Activated CD4-positive, alpha-beta T cell treated with anti-CD3 and anti-CD28 coated beads, Interleukin-2, Interleukin-6, amounts not matched to agents 100 ng/mL and 50 ng/mL, durations not matched to agents 16 hours and 8 hours (primary cell): ENCODE measurements at regions not wholly inside any gene's neighbourhood (a gene's known extent, or its start where the extent isn't known, plus 50 kb on each side); places are given as distances from the start of the nearest gene placed in this dataset.
A peak's percentile ranks its signal among the peaks of the same experiment; 100 is the strongest.

Experiments
- DNase-seq: peaks from one replicate; pipeline ENCODE4 v3.0.0-alpha.2; 2020

DNA sequence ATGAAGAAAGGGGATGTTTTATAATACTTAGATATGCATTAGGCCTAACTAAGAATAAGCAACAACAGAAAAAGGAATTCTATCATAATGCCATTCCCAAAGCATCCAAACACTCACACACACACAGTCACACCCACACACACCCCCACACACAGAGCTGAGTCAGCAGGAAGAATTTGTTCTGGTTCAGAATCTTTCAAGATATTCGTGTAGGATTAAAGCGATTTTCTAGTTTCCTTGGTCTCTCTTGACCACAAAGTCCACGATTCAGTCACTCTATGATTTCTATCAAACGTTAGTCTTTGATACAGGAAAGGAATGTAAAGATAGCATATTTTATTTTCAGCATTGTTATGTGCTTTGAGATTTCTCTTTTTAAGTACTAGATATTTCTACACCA is 382.6 kb upstream of the DCN start:
- DNase-seq: peak; percentile 9

DNA sequence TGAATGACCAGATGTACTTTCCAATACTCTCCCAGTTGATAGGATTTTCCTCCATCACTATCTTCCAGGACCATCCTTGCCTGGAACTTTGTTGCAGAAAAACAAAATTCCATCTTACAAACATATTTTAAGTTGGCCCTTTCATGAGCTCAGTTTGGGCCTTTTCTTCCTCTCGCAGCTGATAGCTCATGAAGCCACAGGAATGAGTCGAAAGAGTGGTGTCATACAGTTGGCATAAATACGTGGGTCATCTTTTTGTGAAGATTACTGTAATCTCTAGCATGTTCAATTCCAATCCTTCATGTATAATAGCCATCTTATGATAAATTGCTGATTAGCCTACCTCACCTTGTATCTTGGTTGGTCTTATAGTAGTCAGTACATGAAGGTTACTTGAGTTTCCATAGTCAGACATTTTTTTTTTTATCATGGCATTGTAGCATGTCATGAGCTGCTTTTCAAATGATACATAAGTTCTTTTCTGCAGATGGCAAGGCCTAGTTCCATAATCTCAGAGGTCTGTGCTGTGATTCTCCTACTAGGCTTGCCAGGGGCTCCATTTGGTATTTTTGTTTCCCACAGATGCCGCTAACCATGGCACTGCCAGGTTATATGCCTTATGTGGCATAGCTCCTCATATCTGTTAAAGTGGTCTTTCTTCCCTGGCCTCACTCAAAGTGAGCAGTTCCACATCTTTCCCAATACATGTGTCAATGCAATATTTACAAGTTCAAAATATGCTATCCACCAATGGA is 380.6 kb upstream of the DCN start:
- DNase-seq: no peak

DNA sequence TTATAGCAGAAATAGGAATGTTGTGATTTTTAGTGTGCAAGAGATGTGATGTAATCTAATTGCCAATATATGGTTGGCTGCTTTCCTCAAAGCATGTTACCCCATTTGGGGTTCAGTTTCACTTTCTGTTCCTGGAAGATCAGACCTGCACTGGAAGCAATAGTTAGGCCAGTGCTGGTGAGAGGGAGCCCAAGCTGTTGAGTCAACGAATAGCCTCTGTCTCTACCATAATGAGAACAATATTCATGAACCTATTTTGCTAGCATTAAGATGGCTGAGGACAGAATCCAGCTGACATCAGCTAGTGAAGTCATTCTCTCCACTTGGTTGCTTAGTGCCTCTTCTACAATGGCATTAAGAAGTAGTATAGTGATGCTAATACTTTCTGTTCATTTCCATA is 379.9 kb upstream of the DCN start:
- peak; percentile 12 for DNase-seq

DNA sequence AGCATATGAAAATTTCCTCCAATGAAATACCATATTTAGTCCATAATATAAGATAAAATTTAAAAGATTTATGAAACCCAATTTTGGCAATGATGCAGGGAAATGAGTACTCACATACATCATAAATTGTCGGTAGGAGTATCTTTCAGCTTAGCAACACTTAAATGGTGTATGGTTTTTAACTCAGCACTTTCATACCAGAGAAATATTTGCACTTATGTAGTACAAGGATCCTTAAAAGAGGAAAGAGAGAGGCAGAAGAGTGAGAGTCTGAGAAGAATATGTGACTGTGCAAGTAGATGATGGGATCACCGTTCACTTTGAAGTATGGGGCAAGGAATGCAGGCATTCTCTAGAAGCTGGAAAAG is 379.3 kb upstream of the DCN start:
- no peak for DNase-seq

DNA sequence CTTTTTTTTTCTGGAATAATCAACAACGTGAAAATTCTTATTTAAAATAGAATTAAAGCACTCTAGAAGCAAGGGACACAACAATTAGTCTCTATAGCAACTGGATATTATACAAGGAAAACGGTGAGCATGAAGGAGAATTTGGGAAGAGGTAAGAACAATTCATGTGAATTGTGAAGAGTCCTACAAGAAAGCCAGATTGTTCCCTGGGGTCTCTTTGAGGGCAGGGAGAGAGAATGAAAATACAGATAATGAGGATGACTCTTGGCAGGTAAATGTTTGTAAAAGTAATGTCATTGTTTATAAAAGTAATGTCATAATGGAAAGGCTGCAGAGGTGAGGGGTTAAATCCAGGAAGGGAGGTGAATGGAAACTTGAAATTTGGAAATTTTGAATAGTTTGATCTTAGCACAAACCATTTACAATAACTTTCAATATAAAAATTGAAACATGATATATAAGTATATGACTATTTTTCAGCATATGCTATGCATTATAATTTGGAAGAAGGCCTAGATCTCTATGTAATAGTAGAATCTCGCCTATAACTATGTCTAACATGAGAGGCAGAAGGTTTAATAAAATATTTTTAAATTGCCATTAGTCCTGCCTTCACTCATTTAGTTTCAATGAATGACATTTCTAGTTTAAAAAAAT is 378.8 kb upstream of the DCN start:
- DNase-seq: no peak

DNA sequence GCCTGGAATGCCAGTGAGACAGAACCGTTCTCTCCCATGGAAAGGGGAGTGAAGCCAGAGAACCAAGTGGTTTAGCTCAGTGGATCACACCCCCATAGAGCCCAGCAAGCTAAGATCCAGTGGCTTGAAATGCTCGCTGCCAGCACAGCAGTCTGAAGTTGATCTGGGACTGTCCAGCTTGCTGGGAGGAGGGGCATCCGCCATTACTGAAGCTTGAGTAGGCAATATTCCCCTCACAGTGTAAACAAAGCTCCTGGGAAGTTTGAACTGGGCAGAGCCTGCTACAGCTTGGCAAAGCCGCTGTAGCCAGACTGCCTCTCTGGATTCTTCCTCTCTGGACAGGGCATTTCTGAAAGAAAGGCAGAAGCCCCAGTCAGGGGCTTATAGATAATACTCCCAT is 374.3 kb upstream of the DCN start:
- DNase-seq: no peak

DNA sequence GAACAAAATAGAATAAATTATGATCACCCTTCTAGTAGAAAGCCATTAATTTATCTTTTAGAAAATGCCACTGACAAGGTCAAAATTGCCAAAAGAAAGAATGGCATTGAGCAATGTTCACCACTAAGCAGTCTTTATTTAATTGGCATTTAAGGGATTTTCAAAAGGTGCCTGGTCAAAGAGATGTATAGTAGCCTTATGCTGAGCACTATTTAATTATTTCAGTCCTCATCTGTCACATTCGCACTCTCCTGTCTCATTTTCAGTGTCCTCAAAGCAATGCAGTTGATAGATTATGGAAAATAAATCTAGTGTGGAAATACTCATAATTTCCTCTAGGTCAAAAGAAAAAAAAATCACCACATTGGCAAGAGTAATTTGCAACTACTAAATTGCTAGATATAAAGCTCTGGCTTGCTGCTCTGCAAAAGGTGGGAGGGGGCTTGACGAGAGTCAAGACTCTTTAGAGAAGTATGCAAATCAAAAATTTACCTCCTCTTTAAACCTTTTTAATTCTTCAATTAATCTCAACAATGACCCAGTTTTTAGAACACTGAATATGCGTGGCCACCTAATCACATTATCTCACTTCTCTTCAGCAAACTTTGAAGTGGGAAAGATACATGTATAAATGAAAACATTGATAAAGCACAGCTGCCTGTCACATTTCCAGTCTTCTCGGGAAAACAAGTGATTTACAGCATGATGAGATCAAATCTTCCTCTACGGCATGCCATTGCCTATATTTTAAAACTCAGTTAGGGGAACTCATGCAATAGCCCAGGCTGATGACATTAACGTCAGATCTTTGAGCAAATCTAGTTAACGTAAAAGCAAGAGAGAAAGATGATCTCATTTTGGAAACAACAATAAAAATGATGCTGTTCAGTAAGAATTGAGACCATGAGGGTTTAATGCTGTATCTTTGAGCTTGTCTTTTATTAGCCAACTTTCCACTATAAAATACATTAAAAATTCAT is 373.1 kb upstream of the DCN start:
- DNase-seq: no peak

DNA sequence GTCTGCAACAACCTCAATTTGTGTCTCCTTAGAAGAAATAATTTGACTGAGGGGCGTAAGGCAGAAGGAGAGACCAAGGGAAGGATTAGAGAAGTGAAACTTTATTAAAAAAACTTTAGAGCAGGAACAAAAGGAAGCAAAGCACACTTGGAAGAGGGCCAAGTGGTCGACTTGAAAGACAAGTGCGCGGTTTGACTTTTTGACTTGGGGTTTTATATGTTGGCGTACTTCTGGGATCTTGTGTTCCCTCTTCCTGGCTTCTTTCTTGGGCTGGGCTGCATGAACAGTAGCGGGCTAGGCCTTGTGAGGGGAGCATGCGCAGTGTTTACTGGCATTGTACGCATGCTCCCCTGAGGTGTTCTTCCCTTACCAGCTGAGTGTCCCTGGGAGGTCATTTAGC is 369.3 kb upstream of the DCN start:
- no peak for DNase-seq

DNA sequence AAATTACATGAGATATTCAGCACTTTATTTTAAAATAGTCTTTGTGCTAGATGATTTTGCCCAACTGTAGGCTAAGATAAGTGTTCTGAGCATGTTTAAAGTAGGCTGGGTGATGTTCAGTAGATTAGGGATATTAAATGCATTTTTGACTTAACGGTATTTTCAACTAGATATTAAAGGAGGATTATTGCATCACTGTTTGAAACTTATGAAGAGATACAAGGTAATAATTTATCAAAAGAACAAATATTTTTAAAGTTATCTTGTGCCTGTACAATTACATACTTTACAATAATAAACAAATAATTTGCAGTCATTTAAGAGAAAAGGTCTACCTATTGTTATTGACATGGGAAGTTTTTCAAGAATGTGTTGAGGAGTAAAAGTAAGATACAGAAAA is 368.6 kb upstream of the DCN start:
- no peak for DNase-seq

DNA sequence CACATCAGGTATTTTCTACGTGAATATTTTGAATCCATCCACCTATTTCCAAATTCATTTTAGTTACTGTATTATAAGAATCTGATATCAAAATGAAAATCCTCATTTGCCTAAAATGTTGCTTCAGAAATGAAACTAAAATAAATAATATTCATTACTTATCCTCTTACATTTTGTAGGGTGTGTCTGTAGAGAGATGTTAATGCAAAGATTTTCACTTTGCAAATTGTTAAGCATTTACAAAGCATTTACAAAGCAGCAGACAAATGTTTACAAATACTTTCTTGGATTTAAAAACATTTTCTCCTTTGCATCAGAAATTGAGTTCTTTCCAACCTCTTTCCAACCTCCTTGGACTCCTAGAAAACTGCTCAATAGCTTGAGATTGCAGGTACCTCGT is 360.0 kb upstream of the DCN start:
- DNase-seq: no peak

DNA sequence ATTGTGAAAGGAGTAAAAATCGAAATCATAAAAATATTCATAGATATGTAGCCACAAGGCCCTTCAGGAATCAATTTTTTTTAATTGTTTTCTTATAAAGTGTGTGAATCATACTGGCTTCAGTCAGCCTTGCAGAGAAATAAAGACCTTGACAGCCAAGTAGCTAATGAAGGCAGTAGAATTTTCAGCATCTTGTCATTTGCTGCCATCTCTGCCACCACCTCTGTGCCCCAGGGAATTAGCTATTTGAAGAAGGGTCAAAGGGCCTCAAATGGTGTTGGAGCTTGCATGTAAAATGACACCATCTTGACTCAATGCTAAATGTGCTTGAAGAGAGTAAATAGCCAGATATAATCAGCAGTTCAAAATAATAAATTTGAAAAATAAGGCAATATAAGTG is 359.4 kb upstream of the DCN start:
- DNase-seq: no peak

DNA sequence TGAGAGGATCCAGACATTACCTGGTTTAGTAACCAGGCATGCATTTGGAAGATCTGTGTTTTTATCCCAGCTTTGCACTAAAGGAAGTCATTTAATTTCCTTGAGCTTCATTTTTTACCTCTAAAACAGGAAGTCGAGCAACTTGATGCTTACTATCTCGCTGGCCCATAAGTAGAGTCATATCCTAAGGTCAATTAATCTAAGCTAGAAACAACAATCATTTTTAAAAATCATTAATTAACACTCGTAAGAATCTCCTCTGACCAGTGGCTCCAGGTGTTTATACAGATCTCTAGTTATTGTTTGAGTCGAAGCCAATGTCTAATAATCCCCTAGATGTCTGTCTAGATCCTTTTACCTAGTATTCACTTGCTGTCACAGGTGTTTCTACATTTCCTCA is 355.8 kb upstream of the DCN start:
- no peak for DNase-seq

DNA sequence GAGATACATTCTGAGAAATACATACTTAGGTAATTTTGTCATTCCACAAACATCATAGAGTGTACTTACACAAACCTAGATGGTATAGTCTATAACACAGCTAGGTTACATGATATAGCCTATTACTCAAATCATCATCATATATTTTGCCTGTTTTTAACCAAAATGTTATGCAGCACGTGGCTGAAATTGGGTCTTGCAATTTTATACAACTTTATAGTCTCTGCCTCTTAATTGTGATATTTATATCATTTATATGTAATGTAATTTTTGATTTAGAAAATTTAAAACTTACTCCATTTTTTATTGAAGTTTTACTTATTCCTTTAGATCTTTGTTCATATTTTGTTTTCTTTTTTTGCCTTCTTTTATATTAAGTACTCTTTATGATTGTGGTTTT is 350.7 kb upstream of the DCN start:
- DNase-seq: no peak

DNA sequence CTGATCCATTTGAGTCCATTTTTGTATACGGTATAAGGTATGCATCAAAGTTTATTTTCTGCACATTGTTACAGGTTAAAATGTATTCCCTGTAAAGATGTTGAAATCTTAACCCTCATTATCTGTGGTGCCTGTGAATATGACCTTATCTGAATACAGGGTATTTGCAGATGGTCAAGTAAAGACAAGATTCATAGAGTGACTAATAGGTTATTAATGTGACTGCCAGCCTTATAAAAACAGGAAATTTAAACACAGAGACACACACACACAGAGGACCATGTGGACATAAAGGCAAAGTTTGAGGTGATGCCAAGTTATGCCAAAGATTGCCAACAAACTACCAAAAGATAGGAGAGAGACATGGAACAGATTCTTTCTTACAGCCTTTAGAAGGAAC is 347.2 kb upstream of the DCN start:
- DNase-seq: no peak

DNA sequence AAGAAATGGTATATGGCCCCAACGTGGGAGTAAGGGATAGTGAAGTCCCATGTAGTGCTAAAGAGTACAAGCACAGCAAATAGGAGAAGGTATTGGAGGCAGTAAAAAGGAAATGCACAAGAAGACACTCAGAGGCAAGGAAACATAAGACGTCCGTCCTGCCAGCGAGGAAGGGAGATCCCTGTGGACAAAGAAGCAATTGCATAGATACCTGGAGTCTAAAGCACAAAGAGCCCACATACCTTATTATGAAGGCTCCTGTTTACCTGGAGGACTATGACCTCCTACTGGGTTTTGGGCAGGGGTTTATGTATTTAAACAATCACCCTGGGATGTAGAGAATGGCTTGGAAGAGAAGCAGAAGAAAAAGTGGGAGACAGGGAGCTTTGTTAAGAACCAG is 341.2 kb upstream of the DCN start:
- DNase-seq: no peak

DNA sequence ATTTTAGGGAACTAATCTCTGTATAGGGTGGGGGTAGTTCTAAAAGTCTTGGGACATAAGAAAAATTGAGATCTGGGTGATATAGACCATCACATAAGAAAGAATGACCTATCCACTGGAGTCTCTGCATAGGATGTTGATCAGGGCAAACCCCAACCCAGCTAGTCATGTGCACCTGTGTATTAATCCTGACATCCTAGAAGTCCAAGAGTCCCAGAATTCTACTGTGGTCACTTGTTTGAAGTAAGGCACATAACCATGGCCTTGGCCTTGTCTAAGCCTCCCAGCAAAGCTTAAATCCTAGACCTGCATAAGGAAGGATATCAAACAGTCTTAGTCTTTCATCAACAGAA is 334.1 kb upstream of the DCN start:
- DNase-seq: no peak

DNA sequence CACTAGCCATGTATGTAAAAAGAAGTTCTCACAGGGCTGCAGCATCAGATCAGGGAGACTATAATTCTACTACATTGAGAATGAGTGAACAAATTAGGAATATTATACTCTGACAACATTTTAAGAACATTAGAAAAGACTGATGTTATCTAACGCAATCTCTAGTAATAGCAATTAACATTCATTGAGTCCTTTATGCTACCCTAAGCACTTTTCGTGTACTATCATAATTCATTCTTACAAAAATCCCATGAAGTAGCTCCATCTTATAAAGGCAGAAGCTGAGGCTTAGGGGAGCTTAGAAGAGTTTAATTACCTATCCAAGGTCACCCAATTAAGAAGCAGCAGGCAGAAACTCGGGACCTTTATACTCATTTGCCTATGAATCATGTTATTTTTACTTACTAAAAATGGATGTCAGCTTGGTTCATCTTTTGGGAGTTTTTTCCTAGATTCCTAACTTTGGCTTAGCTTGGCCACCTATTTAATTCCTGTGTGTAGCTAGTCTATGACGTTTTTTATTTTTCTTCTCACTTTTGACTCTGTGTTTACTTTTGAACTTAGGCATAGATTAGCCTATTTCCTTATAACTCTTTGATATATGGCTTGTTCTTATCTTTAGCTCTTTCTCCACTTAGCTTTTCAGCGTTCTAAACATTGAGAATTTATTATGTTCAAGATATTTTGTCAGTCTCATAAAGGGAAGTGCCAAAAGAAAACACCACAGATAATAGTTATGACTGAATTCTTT is 333.5 kb upstream of the DCN start:
- no peak for DNase-seq

DNA sequence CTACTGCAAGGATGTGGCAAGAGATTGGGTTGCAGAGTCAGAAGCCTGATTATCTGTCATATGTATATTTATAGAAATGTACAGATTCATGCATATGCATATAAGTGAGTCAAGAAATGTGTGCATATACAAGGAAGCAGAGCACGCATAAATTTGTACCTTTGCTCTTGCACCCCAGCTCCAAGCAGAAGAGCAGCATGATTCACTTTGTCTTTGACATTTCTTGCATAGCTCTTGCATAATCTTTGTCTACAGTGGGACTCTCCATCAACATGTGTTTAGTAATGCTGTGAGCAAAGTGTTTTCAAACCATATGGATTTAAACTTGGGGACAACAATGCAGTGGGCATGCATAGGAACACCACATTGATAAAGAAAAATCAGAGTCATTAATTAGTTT is 330.7 kb upstream of the DCN start:
- DNase-seq: no peak

DNA sequence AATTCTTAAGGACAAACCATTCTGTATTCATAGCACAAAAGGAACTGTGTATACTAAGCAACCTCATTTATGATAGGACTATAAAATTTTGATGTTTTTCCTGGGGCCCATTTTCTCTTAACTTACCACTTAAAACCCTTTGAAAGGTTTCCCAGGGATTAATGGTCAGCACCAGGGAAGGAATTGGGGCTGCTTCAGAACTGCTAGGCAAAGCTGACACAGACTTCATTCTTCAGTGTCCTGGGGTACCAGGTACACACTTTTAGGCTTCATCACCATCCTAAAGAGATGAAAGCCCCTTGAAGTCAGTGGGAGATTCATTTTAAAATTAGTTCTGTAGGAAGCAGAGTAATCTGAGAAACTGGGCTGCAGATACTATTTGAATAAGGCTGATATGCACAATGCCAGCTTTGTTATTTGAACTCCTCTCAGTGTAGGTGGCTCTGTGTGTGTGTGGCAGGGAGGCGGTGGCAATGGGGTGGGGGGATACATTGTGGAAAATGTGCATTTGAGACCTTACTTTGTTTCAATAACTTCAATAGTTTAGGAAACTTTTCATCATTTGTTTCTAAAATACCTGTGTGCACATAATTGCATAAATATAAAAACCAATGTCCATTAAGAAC is 329.3 kb upstream of the DCN start:
- DNase-seq: no peak

DNA sequence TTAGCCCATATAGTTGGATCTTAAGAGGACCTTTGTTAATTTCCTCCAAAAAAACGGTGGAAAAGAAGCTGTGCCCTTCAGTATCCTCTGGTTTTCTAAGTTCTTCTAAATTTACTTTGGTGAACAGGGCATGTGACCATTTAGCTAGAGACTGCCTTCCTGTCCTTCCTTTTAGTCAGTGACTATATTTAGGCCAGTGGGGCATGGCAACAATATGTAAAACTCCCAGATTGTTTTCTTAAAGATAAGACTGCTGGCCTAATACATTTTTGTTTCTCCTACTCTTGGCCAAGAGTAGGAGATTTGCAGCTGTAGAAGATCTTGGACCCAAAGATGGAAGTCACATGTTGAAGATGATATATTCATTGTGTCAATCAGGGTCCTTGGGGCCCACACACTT is 325.1 kb upstream of the DCN start:
- DNase-seq: no peak

DNA sequence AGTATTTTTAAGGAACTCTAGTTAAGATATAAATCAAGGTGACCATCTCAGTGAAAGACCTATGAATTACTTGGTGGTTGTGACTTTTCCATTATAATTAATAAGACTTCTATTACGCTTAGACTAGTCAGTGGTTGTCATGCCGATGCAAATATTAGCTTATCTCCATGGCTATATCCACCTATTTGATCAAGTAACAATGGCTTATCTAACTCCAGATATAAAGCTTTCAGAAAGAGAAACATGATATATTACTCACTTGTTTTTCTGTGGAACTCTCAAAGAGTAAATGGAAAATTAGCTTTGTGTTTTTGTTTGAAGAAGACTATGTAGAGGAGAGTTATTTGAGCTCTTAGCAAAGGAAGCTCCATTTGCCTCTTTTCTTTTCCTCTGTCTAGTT is 323.8 kb upstream of the DCN start:
- no peak for DNase-seq

DNA sequence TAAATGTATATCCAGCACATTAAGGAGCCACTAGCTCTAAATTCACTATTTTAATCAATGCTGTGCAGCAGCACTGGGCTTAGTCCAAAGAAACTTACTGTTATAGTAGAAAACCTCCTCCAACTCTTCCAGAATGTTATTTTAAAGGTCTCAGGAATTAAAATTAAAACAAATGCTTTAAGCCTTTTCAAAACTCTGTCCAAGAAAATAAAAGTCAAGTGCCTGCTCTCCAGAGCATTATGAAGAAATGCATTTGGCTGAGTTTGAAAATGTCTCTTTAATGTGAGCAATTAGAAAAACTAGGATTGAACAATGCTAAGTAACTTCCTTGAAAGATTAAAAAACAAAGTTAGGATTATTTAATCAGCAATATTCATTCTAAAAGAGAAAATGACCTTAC is 322.4 kb upstream of the DCN start:
- DNase-seq: no peak

DNA sequence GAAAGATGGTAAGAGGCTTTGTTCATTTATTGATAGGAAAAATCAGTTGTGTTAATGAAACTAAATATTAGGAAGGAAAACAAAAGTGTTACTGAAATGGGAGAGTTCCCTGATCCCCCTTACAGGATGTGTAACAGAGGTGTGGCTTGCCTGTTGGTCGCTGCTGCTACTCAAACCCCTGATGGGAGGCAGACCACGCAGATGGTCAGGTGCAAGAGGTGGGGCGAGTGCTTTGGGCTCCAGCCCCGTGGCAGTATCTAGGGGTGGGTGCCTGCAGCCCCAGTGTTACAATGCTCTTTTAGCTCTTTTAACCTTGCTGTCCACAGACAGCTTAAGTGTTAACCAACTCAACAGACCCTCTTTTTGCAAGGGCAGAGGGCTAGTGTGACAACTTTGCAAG is 319.6 kb upstream of the DCN start:
- no peak for DNase-seq
